Hippocampal formation (tissue), 2 donors: ENCODE measurements at regions not wholly inside any gene's neighbourhood (a gene's known extent, or its start where the extent isn't known, plus 50 kb on each side); places are given as distances from the start of the nearest gene placed in this dataset.

Source experiments
- DNase-seq, 2 donors: peaks; one replicate each; lab custom pipeline; 2025; lab: John Stamatoyannopoulos, UW

GRCh38 chr2:129067070-129067469 lies 748.4 kb upstream of the HS6ST1 start:
- DNase-seq, result no peak

- no peak for DNase-seq
Measured at GRCh38 chr2:129067953-129068352, 749.3 kb upstream of the HS6ST1 start.

- DNase-seq, result no peak
Measured at GRCh38 chr2:129068543-129068942, 749.9 kb upstream of the HS6ST1 start.

- no peak for DNase-seq
Measured at GRCh38 chr2:129069875-129070594, 751.4 kb upstream of the HS6ST1 start.

GRCh38 chr2:129070663-129071062 lies 752.0 kb upstream of the HS6ST1 start:
- no peak for DNase-seq

- no peak for DNase-seq
Measured at GRCh38 chr2:129071531-129071930, 752.9 kb upstream of the HS6ST1 start.

- no peak for DNase-seq
Measured at GRCh38 chr2:129074298-129074920, 755.7 kb upstream of the HS6ST1 start.

- DNase-seq, result no peak
Measured at GRCh38 chr2:129078548-129078947, 759.9 kb upstream of the HS6ST1 start.

- DNase-seq, result no peak
Measured at GRCh38 chr2:129080715-129081476, 762.2 kb upstream of the HS6ST1 start.

GRCh38 chr2:129085386-129085785 lies 766.7 kb upstream of the HS6ST1 start:
- DNase-seq, result no peak

GRCh38 chr2:129087133-129087813 lies 768.6 kb upstream of the HS6ST1 start:
- DNase-seq, result peak in 1 of 2 donors; percentile 8

- DNase-seq, result no peak
Measured at GRCh38 chr2:129091620-129092019, 773.0 kb upstream of the HS6ST1 start.

GRCh38 chr2:129092956-129093355 lies 774.3 kb upstream of the HS6ST1 start:
- DNase-seq, result no peak

GRCh38 chr2:129101186-129101585 lies 782.5 kb upstream of the HS6ST1 start:
- no peak for DNase-seq

- DNase-seq, result no peak
Measured at GRCh38 chr2:129103936-129104878, 785.5 kb upstream of the HS6ST1 start.

GRCh38 chr2:129112181-129112580 lies 793.5 kb upstream of the HS6ST1 start:
- DNase-seq, result no peak

GRCh38 chr2:129113776-129114175 lies 795.1 kb upstream of the HS6ST1 start:
- no peak for DNase-seq

GRCh38 chr2:129117434-129117833 lies 798.8 kb upstream of the HS6ST1 start:
- no peak for DNase-seq

GRCh38 chr2:129118296-129118695 lies 799.6 kb upstream of the HS6ST1 start:
- DNase-seq, result no peak

- no peak for DNase-seq
Measured at GRCh38 chr2:129129087-129129486, 810.4 kb upstream of the HS6ST1 start.
